ENCODE measurements at regions not wholly inside any gene's neighbourhood (a gene's known extent, or its start where the extent isn't known, plus 50 kb on each side); places are given as distances from the start of the nearest gene placed in this dataset.

DNA sequence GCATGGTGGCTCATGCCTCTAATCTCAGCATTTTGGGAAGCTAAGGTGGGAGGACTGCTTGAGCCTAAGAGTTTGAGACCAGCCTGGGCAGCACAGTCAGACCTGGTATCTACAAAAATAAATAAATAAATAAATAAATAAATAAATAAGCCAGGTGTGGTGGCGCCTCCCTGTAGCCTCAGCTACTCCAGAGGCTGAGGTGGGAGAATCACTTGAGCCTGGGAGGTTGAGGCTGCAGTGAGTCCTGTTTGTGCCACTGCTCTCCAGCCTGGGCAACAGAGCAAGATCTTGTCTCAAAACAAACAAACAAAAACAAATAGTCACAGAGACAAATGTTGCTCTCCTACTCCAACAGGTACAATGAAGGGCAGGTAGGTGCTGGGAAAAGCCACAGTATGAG, 242.4 kb upstream of the POU3F1 start:
- no peak overlapping the region for H3K4me3 Mint-ChIP-seq
- DNase-seq: no peak
- H3K27ac Mint-ChIP-seq: no peak overlapping the region
- no peaks in the 10 kb centered on the region for H3K36me3 Mint-ChIP-seq (ENCODE audit: insufficient read depth)
- H3K4me1 Mint-ChIP-seq (ENCODE audit: low read depth in 2 of 2): peaks cover 0 to 9% of the 10 kb centered on the region in 2 donors
- H3K27me3 Mint-ChIP-seq: peaks cover 38 to 60% of the 10 kb centered on the region in 2 donors
- no peaks in the 10 kb centered on the region for H3K9me3 Mint-ChIP-seq
- ATAC-seq (replicated peaks): no peak

GRCh38 chr1:38287547-38287946, 241.0 kb upstream of the POU3F1 start:
- no peak overlapping the region for H3K27ac Mint-ChIP-seq
- no peaks in the 10 kb centered on the region for H3K9me3 Mint-ChIP-seq
- H3K27me3 Mint-ChIP-seq: peaks cover 44 to 64% of the 10 kb centered on the region in 2 donors
- H3K4me1 Mint-ChIP-seq (ENCODE audit: low read depth in 2 of 2): peaks cover 0 to 6% of the 10 kb centered on the region in 2 donors
- DNase-seq (no peak), ATAC-seq (replicated peaks) (no peak)
- no peaks in the 10 kb centered on the region for H3K36me3 Mint-ChIP-seq (ENCODE audit: insufficient read depth)
- H3K4me3 Mint-ChIP-seq: no peak overlapping the region

DNA sequence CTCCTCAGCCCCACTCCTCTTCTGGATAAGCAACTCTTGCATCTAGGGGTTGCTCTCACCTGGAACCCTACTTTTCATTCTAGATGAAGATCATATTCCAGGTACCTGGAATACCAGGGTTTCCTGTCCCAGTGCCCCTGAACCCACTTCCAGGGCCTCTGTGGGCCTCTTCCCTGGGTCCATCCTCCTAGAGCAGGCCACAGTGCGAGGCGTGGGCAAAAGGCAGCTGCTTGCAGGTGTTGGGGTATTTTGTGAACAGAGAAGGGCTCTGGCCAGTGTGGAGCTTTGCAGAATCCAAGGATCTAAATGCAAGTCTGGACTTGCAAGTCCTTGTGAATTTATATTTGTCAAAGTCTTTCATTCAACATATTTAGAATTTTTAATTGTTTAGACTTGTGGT, 240.4 kb upstream of the POU3F1 start:
- Mint-ChIP-seq H3K9me3 (no peaks in the 10 kb centered on the region), H3K27me3 (peaks cover 44 to 64% of the 10 kb centered on the region in 2 donors), H3K4me1 (ENCODE audit: low read depth in 2 of 2) (peaks cover 0 to 3% of the 10 kb centered on the region in 2 donors), H3K36me3 (ENCODE audit: insufficient read depth) (no peaks in the 10 kb centered on the region), H3K4me3 (no peak overlapping the region), H3K27ac (no peak overlapping the region)
- ATAC-seq (replicated peaks) (no peak), DNase-seq (no peak)

GRCh38 chr1:38285807-38286530, 239.4 kb upstream of the POU3F1 start:
- Mint-ChIP-seq H3K27me3 (peaks cover 40 to 64% of the 10 kb centered on the region in 2 donors), H3K27ac (no peak overlapping the region), H3K4me3 (no peak overlapping the region), H3K36me3 (ENCODE audit: insufficient read depth) (no peaks in the 10 kb centered on the region), H3K4me1 (ENCODE audit: low read depth in 2 of 2) (no peaks in the 10 kb centered on the region), H3K9me3 (no peaks in the 10 kb centered on the region)
- DNase-seq (no peak), ATAC-seq (replicated peaks) (no peak)

DNA sequence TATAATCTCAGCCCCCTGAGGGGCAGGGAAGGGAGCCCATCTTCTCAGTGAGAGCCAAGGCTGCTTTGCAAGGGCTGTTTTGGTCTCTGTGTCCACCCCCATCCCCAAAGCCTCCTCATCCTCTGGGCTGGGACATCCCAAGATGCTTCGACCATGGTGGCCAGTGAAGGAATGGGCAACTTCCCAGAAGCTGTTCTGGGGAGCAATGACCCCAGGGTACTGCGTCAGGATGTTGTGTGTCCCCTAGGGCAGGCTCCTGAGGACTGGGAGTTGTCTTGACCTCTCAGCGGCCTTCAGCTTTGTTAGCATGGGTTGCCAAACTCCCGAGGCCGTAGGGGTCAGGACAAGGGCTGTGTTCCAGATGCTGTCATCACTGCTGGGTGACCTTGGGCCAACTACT, 238.4 kb upstream of the POU3F1 start:
- ATAC-seq (replicated peaks) (no peak), DNase-seq (no peak)
- Mint-ChIP-seq H3K4me1 (ENCODE audit: low read depth in 2 of 2) (no peaks in the 10 kb centered on the region), H3K4me3 (no peak overlapping the region), H3K27me3 (peaks cover 38 to 68% of the 10 kb centered on the region in 2 donors), H3K27ac (no peak overlapping the region), H3K9me3 (peaks cover 0 to under 1% of the 10 kb centered on the region in 2 donors), H3K36me3 (ENCODE audit: insufficient read depth) (no peaks in the 10 kb centered on the region)

DNA sequence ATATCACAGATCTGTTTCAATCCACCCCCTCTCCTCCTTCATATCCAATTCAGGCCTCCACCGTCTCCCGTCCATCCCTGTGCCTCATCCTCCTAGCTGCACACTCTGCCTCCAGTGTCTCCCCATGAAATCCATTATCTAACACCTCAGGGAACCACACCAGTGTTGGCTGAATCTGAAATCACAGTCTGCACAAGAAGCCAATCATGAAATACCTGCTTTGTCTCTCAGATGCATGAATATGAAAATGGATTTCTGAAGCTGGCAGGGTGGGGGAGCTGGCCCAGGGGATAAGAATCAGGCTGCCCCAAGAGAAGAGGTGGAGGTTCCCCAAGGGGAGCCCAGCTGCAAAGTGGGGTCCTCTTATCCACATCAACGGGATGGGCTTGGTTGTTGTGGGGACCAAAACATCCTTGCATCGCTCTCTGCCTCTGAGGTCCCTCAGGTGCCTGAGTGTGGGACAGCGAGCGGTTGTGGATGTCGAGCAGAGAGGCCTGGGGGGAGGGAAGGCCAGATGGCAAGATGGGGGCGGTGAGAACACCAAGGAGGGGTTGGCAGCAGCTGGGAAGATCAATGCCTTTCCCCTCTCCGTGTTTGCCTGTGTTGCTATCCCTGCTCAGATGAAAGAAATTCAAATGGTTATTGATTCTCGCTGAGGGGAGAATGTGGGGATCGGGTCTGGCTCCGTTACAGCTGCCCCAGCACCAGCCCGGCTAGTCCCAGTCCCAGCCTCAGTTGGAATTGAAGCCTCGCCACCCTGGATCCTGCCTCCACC, 237.3 kb upstream of the POU3F1 start:
- H3K4me1 Mint-ChIP-seq (ENCODE audit: low read depth in 2 of 2): no peaks in the 10 kb centered on the region
- no peak for ATAC-seq (replicated peaks)
- H3K4me3 Mint-ChIP-seq: no peak overlapping the region
- H3K27ac Mint-ChIP-seq: no peak overlapping the region
- H3K27me3 Mint-ChIP-seq: peaks cover 29 to 58% of the 10 kb centered on the region in 2 donors
- no peak for DNase-seq
- peaks cover 2 to 9% of the 10 kb centered on the region in 2 donors for H3K9me3 Mint-ChIP-seq
- no peaks in the 10 kb centered on the region for H3K36me3 Mint-ChIP-seq (ENCODE audit: insufficient read depth)

DNA sequence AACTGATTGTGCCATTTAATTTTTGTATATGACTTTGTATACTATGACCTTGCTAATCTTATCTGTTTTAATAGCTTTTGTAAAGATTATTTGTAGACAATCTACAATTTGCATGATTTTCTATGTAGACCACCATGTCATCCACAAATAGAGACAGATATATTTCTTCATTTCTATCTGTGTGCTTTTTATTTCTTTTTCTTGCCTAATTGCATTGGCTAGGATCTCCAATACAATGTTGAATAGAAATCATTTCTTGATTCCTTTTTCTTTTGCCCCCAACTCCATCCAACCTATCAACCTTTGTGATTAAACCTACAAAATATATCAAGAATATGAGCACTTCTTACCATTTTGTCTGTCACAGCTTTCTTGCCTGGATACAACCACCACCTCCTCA, 232.6 kb upstream of the POU3F1 start:
- no peak overlapping the region for H3K27ac Mint-ChIP-seq
- no peak for ATAC-seq (replicated peaks)
- H3K36me3 Mint-ChIP-seq (ENCODE audit: insufficient read depth): no peaks in the 10 kb centered on the region
- no peak overlapping the region for H3K4me3 Mint-ChIP-seq
- DNase-seq: no peak
- peaks cover 4 to 9% of the 10 kb centered on the region in 2 donors for H3K9me3 Mint-ChIP-seq
- H3K4me1 Mint-ChIP-seq (ENCODE audit: low read depth in 2 of 2): no peaks in the 10 kb centered on the region
- peaks cover 54 to 66% of the 10 kb centered on the region in 2 donors for H3K27me3 Mint-ChIP-seq

GRCh38 chr1:38277646-38278045, 231.1 kb upstream of the POU3F1 start:
- Mint-ChIP-seq H3K27me3 (peaks cover 53 to 66% of the 10 kb centered on the region in 2 donors), H3K4me1 (ENCODE audit: low read depth in 2 of 2) (no peaks in the 10 kb centered on the region), H3K36me3 (ENCODE audit: insufficient read depth) (no peaks in the 10 kb centered on the region)

GRCh38 chr1:38275960-38276359, 229.4 kb upstream of the POU3F1 start:
- DNase-seq: no peak
- Mint-ChIP-seq H3K9me3 (peaks cover 4 to 9% of the 10 kb centered on the region in 2 donors), H3K4me3 (no peak overlapping the region), H3K27me3 (peaks cover 56 to 66% of the 10 kb centered on the region in 2 donors), H3K36me3 (ENCODE audit: insufficient read depth) (no peaks in the 10 kb centered on the region), H3K27ac (no peak overlapping the region), H3K4me1 (ENCODE audit: low read depth in 2 of 2) (no peaks in the 10 kb centered on the region)
- no peak for ATAC-seq (replicated peaks)

More at GRCh38 chr1:38277646-38278045, 231.1 kb upstream of the POU3F1 start:
- DNase-seq: no peak
- ATAC-seq (replicated peaks): no peak
- no peak overlapping the region for H3K4me3 Mint-ChIP-seq
- H3K9me3 Mint-ChIP-seq: peaks cover 4 to 9% of the 10 kb centered on the region in 2 donors
- H3K27ac Mint-ChIP-seq: no peak overlapping the region

GRCh38 chr1:38274974-38275373, 228.4 kb upstream of the POU3F1 start:
- Mint-ChIP-seq H3K36me3 (ENCODE audit: insufficient read depth) (no peaks in the 10 kb centered on the region), H3K27ac (no peak overlapping the region), H3K4me1 (ENCODE audit: low read depth in 2 of 2) (no peaks in the 10 kb centered on the region), H3K4me3 (no peak overlapping the region), H3K9me3 (peaks cover 4 to 9% of the 10 kb centered on the region in 2 donors), H3K27me3 (peaks cover 62 to 70% of the 10 kb centered on the region in 2 donors)
- DNase-seq (no peak), ATAC-seq (replicated peaks) (no peak)

GRCh38 chr1:38273196-38273804, 226.7 kb upstream of the POU3F1 start:
- no peak overlapping the region for H3K4me3 Mint-ChIP-seq
- H3K27me3 Mint-ChIP-seq: peaks cover 67 to 85% of the 10 kb centered on the region in 2 donors
- no peak overlapping the region for H3K27ac Mint-ChIP-seq

GRCh38 chr1:38272515-38272914, 225.9 kb upstream of the POU3F1 start:
- ATAC-seq (replicated peaks) (no peak), DNase-seq (no peak)
- Mint-ChIP-seq H3K9me3 (no peaks in the 10 kb centered on the region), H3K4me1 (ENCODE audit: low read depth in 2 of 2) (no peaks in the 10 kb centered on the region), H3K27me3 (peaks cover 67 to 93% of the 10 kb centered on the region in 2 donors), H3K27ac (no peak overlapping the region), H3K36me3 (ENCODE audit: insufficient read depth) (no peaks in the 10 kb centered on the region), H3K4me3 (no peak overlapping the region)

More at GRCh38 chr1:38273196-38273804, 226.7 kb upstream of the POU3F1 start:
- no peaks in the 10 kb centered on the region for H3K9me3 Mint-ChIP-seq
- no peaks in the 10 kb centered on the region for H3K4me1 Mint-ChIP-seq (ENCODE audit: low read depth in 2 of 2)
- ATAC-seq (replicated peaks) (no peak), DNase-seq (no peak)
- no peaks in the 10 kb centered on the region for H3K36me3 Mint-ChIP-seq (ENCODE audit: insufficient read depth)

DNA sequence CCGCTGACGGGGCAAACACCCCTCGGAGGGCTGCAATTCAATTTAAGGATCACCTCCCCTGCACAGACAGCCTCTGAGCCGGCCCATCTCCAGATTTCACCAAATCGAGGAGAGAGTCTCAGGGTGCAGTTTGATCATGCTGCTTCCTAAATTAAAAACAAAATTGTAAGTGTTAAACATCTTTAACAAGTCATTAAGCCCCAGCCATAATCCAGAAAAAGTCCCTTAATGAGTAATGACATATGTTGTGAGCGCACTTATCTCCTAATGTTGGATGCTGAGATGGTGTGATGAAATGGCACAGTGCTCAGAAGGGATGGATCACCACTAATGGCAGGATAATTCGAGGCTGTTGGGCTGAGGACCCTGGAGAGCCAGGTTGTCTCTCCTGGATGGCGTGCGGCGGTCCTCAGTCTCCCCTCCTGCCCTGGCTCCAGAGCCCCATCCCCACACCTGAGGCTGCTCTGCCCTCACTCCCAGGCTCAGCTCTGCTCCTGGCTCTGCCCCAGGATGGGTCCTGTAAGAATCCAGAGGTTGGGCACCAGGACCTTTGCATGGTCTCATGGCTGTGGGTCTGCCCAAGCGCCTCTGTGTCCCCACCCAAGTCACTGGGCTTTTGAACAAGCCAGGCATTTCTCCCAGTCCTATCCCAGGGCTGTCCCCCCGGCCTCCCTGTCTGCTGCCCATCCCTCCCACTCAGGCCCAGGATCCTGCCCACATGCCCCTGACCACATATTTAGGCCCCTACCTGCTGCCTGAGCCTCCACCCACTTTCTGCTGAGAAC, 224.4 kb upstream of the POU3F1 start:
- DNase-seq: no peak
- H3K4me3 Mint-ChIP-seq: no peak overlapping the region
- H3K9me3 Mint-ChIP-seq: no peaks in the 10 kb centered on the region
- no peak for ATAC-seq (replicated peaks)
- H3K36me3 Mint-ChIP-seq (ENCODE audit: insufficient read depth): no peaks in the 10 kb centered on the region
- no peak overlapping the region for H3K27ac Mint-ChIP-seq
- peaks cover 72 to 97% of the 10 kb centered on the region in 2 donors for H3K27me3 Mint-ChIP-seq
- H3K4me1 Mint-ChIP-seq (ENCODE audit: low read depth in 2 of 2): no peaks in the 10 kb centered on the region
